Adipocyte (in vitro differentiated cells): ENCODE measurements at regions not wholly inside any gene's neighbourhood (a gene's known extent, or its start where the extent isn't known, plus 50 kb on each side); places are given as distances from the start of the nearest gene placed in this dataset.
"Not testable (repeated sequence)": the region's sequence is repeated elsewhere in the genome, so short reads cannot be mapped to it uniquely, and the experiment has no call there.

Experiments used
- DNase-seq: peaks from one replicate; pipeline ENCODE4 v3.0.0-alpha.2; 2015; ENCODE audit warnings: low read depth
- H3K27me3 ChIP-seq: replicated peaks from 2 replicates; pipeline ENCODE4 v1.7.0; 2013; ENCODE audit warnings: mild to moderate bottlenecking, low read length, moderate library complexity; ENCODE audit not compliant: control insufficient read depth, insufficient read depth
- H3K36me3 ChIP-seq: 2 replicates; pipeline ENCODE4 v1.7.0; 2013; ENCODE audit warnings: low read length, mild to moderate bottlenecking, moderate library complexity; ENCODE audit not compliant: control insufficient read depth, insufficient read depth, severe bottlenecking
- H3K4me1 ChIP-seq: 2 replicates; pipeline ENCODE4 v1.7.0; 2013; ENCODE audit warnings: mild to moderate bottlenecking, low read length, moderate library complexity; ENCODE audit not compliant: control insufficient read depth, insufficient read depth
- H3K4me3 ChIP-seq: 2 replicates; pipeline ENCODE4 v1.7.0; 2013; ENCODE audit warnings: mild to moderate bottlenecking, low read length, moderate library complexity
- H3K9ac ChIP-seq: 2 replicates; pipeline ENCODE4 v1.7.0; 2013; ENCODE audit warnings: mild to moderate bottlenecking, low read length, moderate library complexity
- H3K9me3 ChIP-seq: 2 replicates; pipeline ENCODE4 v1.7.0; 2013; ENCODE audit warnings: mild to moderate bottlenecking, low read length, moderate library complexity; ENCODE audit not compliant: control insufficient read depth

DNA sequence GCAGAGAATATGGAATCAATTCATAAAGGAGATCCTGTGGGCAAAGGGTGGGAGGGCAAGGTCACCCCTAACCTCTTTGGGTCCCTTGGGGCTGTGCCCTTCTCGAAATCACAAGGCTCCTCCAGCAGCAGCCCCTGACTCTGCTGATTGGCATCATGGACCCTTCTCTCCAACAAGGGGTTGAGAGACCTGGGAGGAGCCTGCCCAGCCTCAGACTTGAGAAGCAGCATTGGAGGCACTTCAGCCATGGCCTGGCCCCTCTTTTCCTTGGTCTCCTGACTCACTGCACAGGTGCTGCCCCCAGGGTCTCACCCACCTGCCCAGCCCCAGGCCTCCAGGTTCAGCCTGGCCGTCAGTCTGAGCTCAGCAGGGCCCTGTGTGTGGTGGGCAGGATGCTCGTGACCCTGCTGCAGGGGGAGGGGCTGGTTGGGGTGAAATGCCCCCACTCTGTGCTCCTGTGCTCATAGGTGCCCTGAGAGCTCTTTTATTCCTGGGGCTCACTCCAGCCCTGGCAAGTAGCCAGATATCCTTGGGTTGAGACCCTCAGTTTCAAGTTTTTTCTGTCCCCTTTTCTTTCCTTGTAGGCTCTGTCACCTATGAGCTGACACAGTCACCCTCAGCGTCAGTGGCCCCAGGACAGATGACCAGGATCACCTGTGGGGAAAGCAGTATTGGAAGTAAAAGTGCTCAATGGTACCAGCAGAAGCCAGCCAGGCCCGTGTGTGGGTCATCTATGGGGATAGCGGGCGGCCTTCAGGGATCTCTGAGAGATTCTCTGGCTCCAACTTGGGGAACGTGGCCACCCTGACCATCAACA is 110.8 kb downstream of the GGTLC2 start:
- Histone ChIP-seq H3K9ac (no peak overlapping the region), H3K36me3 (no peaks in the 10 kb centered on the region), H3K27me3 (peaks cover 6% of the 10 kb centered on the region), H3K4me3 (no peak overlapping the region), H3K9me3 (no peaks in the 10 kb centered on the region), H3K4me1 (peaks cover 23% of the 10 kb centered on the region)
- DNase-seq, result no peak

DNA sequence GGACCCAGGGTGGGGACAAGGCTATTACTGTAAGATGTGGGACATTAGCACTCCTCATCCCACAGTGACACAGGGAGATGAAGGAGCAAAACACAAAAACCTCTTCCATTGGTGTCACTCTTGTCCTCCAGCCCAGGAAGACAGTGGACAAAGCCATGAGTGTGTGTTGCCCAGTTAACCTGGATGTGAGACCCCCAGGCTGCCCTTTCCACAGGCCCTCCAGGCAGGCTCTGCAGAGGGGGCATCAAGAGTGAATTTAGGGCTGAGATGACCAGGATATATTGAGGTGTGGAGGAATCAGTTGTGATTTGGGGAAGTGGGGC is 111.3 kb downstream of the GGTLC2 start:
- H3K36me3 ChIP-seq, result no peaks in the 10 kb centered on the region
- H3K4me1 ChIP-seq, result peaks cover 23% of the 10 kb centered on the region
- peaks cover 6% of the 10 kb centered on the region for H3K27me3 ChIP-seq
- H3K9me3 ChIP-seq, result no peaks in the 10 kb centered on the region
- no peak overlapping the region for H3K9ac ChIP-seq
- no peak overlapping the region for H3K4me3 ChIP-seq
- DNase-seq, result no peak

- H3K4me3 ChIP-seq, result no peak overlapping the region
- H3K36me3 ChIP-seq, result no peaks in the 10 kb centered on the region
- H3K9me3 ChIP-seq, result no peaks in the 10 kb centered on the region
- no peak overlapping the region for H3K9ac ChIP-seq
- no peak for DNase-seq
- peaks cover 6% of the 10 kb centered on the region for H3K27me3 ChIP-seq
- peaks cover 23% of the 10 kb centered on the region for H3K4me1 ChIP-seq
These were observed 111.7 kb downstream of the GGTLC2 start for GRCh38 chr22:22756109-22756508.

- H3K36me3 ChIP-seq, H3K4me3 ChIP-seq, H3K9me3 ChIP-seq, H3K9ac ChIP-seq, DNase-seq, H3K27me3 ChIP-seq: not testable (repeated sequence)
- peaks cover 23% of the 10 kb centered on the region for H3K4me1 ChIP-seq
These were observed 112.3 kb downstream of the GGTLC2 start for GRCh38 chr22:22756551-22757201.

- not testable (repeated sequence) for H3K36me3 ChIP-seq, DNase-seq, H3K9ac ChIP-seq, H3K9me3 ChIP-seq, H3K4me3 ChIP-seq
- H3K27me3 ChIP-seq, result peaks cover 17% of the 10 kb centered on the region
- peaks cover 13% of the 10 kb centered on the region for H3K4me1 ChIP-seq
These were observed 113.8 kb downstream of the GGTLC2 start for GRCh38 chr22:22758101-22758807.

- Histone ChIP-seq H3K27me3 (peaks cover 23% of the 10 kb centered on the region), H3K9ac (no peak overlapping the region), H3K4me1 (peaks cover 2% of the 10 kb centered on the region), H3K4me3 (no peak overlapping the region), H3K36me3 (no peaks in the 10 kb centered on the region), H3K9me3 (no peaks in the 10 kb centered on the region)
- DNase-seq, result no peak
These were observed 115.0 kb downstream of the GGTLC2 start for GRCh38 chr22:22759371-22759770.

DNA sequence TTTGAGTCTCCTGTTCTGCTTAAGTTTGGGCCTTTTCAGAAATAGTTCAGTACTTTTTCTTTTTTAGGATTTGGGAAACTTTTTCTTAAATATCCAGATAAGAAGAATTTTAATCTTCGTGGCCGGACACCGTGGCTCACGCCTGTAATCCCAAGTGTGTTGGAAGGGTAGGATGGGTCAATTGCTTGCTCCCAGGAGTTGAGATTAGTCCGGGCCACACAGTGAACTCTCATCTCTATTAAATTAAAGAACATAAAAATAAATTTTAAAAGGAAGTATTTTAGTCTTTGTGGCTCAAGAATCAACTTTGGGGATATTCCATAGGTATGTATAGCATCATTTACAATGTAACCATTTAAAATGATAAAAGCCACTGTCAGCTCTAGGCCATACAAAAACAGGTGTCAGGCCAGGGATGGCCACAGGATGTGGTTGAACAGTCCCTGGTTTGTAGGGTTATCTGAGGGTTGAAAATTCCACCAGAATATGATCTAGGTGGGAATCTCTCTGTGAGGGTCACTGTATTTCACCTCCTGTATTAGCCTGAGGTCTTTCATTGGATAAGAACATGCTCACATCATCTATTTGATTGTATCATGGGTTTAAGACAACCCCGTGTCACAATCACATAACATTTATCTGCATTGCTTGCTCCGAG is 115.6 kb downstream of the GGTLC2 start:
- H3K9me3 ChIP-seq, result no peaks in the 10 kb centered on the region
- no peak overlapping the region for H3K9ac ChIP-seq
- no peak for DNase-seq
- H3K4me3 ChIP-seq, result no peak overlapping the region
- peaks cover 23% of the 10 kb centered on the region for H3K27me3 ChIP-seq
- no peaks in the 10 kb centered on the region for H3K4me1 ChIP-seq
- H3K36me3 ChIP-seq, result no peaks in the 10 kb centered on the region

DNA sequence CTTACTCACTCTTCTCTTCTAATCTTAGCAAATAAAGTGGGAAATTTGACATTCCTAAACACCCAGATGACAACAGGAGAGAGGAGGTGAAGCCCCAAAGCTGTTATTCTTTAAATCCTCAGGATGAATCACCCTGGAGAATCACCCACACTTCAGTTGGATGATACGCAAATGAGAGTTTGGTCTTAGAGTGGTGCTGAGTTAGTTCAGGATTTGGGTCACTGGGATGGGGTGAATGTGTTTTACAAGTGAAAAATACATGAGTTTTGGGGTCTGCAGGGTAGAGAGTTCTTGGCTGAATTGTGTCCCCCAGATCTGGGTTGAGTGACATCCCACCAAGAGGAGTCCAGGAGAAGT is 117.2 kb downstream of the GGTLC2 start:
- DNase-seq, result no peak
- H3K4me3 ChIP-seq, result no peak overlapping the region
- no peaks in the 10 kb centered on the region for H3K9me3 ChIP-seq
- H3K4me1 ChIP-seq, result no peaks in the 10 kb centered on the region
- peaks cover 17% of the 10 kb centered on the region for H3K27me3 ChIP-seq
- no peaks in the 10 kb centered on the region for H3K36me3 ChIP-seq
- H3K9ac ChIP-seq, result no peak overlapping the region

DNA sequence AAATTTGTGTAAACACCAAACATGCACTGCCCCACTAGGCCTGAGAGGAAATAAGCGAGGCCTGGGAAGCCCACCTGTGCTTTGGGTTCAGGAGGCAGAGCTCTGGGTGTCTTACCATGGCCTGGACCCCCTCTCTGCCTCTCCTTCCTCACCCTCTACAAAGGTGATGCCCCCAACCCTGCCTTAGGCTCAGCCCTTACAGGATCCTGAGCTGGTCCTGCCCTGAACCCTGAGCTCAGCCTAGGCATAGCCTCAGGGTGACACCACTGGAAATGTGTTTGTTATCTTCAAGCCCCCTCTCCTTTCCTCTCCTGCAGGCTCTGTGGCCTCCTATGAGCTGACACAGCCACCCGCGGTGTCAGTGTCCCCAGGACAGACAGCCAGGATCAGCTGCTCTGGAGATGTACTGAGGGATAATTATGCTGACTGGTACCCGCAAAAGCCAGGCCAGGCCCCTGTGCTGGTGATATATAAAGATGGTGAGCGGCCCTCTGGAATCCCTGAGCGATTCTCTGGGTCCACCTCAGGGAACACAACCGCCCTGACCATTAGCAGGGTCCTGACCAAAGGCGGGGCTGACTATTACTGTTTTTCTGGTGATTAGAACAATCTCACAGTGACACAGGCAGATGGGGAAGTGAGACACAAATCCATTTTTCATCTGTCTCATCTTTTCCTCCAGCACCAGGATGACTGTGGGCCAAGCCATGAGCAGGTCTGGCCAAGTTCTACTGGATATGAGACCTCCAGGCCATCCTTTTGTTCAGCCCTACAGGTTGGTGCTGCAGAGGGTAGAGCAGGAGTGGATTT is 117.8 kb downstream of the GGTLC2 start:
- H3K9ac ChIP-seq, result no peak overlapping the region
- H3K9me3 ChIP-seq, result no peaks in the 10 kb centered on the region
- no peak overlapping the region for H3K4me3 ChIP-seq
- no peaks in the 10 kb centered on the region for H3K36me3 ChIP-seq
- peaks cover 22% of the 10 kb centered on the region for H3K27me3 ChIP-seq
- H3K4me1 ChIP-seq, result no peaks in the 10 kb centered on the region
- DNase-seq, result no peak

- Histone ChIP-seq H3K9ac (no peak overlapping the region), H3K9me3 (no peaks in the 10 kb centered on the region), H3K4me1 (no peaks in the 10 kb centered on the region), H3K36me3 (no peaks in the 10 kb centered on the region), H3K27me3 (peaks cover 29% of the 10 kb centered on the region), H3K4me3 (no peak overlapping the region)
- no peak for DNase-seq
These were observed 119.1 kb downstream of the GGTLC2 start for GRCh38 chr22:22763512-22763911.
